Activated CD4-positive, alpha-beta T cell treated with anti-CD3 and anti-CD28 coated beads, Interleukin-2, amount 50 U/mL, for 16 hours (primary cell): ENCODE measurements at regions not wholly inside any gene's neighbourhood (a gene's known extent, or its start where the extent isn't known, plus 50 kb on each side); places are given as distances from the start of the nearest gene placed in this dataset.

Experiments
- DNase-seq: peaks from one replicate; pipeline ENCODE4 v3.0.0-alpha.2; 2020

- DNase-seq = no peak
Measured at GRCh38 chr17:72430611-72431432, 310.0 kb downstream of the SOX9 start.

- DNase-seq = no peak
Measured at GRCh38 chr17:72432143-72432621, 311.4 kb downstream of the SOX9 start.

GRCh38 chr17:72432881-72433280 is 312.1 kb downstream of the SOX9 start:
- DNase-seq = no peak

- no peak for DNase-seq
Measured at GRCh38 chr17:72433797-72434196, 313.0 kb downstream of the SOX9 start.

GRCh38 chr17:72434581-72434980 is 313.8 kb downstream of the SOX9 start:
- no peak for DNase-seq

GRCh38 chr17:72434991-72435618 is 314.3 kb downstream of the SOX9 start:
- DNase-seq = no peak

GRCh38 chr17:72438783-72439182 is 318.0 kb downstream of the SOX9 start:
- DNase-seq = no peak

- DNase-seq = no peak
Measured at GRCh38 chr17:72439893-72440502, 319.2 kb downstream of the SOX9 start.

GRCh38 chr17:72440961-72441360 is 320.1 kb downstream of the SOX9 start:
- DNase-seq = no peak

- no peak for DNase-seq
Measured at GRCh38 chr17:72441909-72442308, 321.1 kb downstream of the SOX9 start.

- DNase-seq = no peak
Measured at GRCh38 chr17:72444517-72445054, 323.8 kb downstream of the SOX9 start.

- no peak for DNase-seq
Measured at GRCh38 chr17:72445055-72445991, 324.5 kb downstream of the SOX9 start.

- DNase-seq = no peak
Measured at GRCh38 chr17:72446118-72446517, 325.3 kb downstream of the SOX9 start.

- DNase-seq = no peak
Measured at GRCh38 chr17:72446525-72447250, 325.9 kb downstream of the SOX9 start.

- no peak for DNase-seq
Measured at GRCh38 chr17:72447251-72447640, 326.4 kb downstream of the SOX9 start.

GRCh38 chr17:72448019-72448418 is 327.2 kb downstream of the SOX9 start:
- no peak for DNase-seq

GRCh38 chr17:72452286-72453173 is 331.7 kb downstream of the SOX9 start:
- DNase-seq = no peak

- DNase-seq = no peak
Measured at GRCh38 chr17:72454342-72454741, 333.5 kb downstream of the SOX9 start.

GRCh38 chr17:72455562-72455961 is 334.7 kb downstream of the SOX9 start:
- no peak for DNase-seq

GRCh38 chr17:72456075-72456474 is 335.3 kb downstream of the SOX9 start:
- no peak for DNase-seq

GRCh38 chr17:72457712-72458111 is 336.9 kb downstream of the SOX9 start:
- DNase-seq = no peak
